Muscle layer of duodenum (tissue), 2 donors: ENCODE measurements at regions not wholly inside any gene's neighbourhood (a gene's known extent, or its start where the extent isn't known, plus 50 kb on each side); places are given as distances from the start of the nearest gene placed in this dataset.
A peak's percentile ranks its signal among the peaks of the same experiment; 100 is the strongest.

ENCODE experiments used
- H3K27ac ChIP-seq: one replicate; pipeline ENCODE4 v1.7.0; 2013; ENCODE audit warnings: mild to moderate bottlenecking, low read length
- H3K27me3 ChIP-seq: one replicate; pipeline ENCODE4 v1.7.0; 2013; ENCODE audit warnings: low read depth, mild to moderate bottlenecking, control low read depth, low read length
- H3K36me3 ChIP-seq, 2 donors: one replicate each; pipeline ENCODE4 v1.7.0; 2013; ENCODE audit warnings: low read length in 2 of 2, control low read depth in 1 of 2, mild to moderate bottlenecking in 1 of 2; ENCODE audit not compliant: insufficient read depth in 2 of 2, control insufficient read depth in 1 of 2
- H3K4me1 ChIP-seq, 2 donors: one replicate each; pipeline ENCODE4 v1.7.0; 2013; ENCODE audit warnings: low read length in 2 of 2, mild to moderate bottlenecking in 2 of 2, control low read depth in 1 of 2, moderate library complexity in 1 of 2; ENCODE audit not compliant: insufficient read depth in 2 of 2, control insufficient read depth in 1 of 2
- H3K4me3 ChIP-seq, 2 donors: one replicate each; pipeline ENCODE4 v1.7.0; 2013; ENCODE audit warnings: low read length in 2 of 2, low read depth in 1 of 2, mild to moderate bottlenecking in 1 of 2
- H3K9me3 ChIP-seq, 2 donors: one replicate each; pipeline ENCODE4 v1.7.0; 2013; ENCODE audit warnings: low read length in 2 of 2, control low read depth in 1 of 2, mild to moderate bottlenecking in 1 of 2; ENCODE audit not compliant: control insufficient read depth in 1 of 2
- donor health status: healthy.

GRCh38 chr11:106390078-106390477 is 312.6 kb downstream of the AASDHPPT start:
- Histone ChIP-seq H3K4me3 (no peak overlapping the region), H3K36me3 (no peaks in the 10 kb centered on the region), H3K27ac (no peak overlapping the region), H3K27me3 (no peaks in the 10 kb centered on the region), H3K4me1 (no peaks in the 10 kb centered on the region), H3K9me3 (no peaks in the 10 kb centered on the region)

DNA sequence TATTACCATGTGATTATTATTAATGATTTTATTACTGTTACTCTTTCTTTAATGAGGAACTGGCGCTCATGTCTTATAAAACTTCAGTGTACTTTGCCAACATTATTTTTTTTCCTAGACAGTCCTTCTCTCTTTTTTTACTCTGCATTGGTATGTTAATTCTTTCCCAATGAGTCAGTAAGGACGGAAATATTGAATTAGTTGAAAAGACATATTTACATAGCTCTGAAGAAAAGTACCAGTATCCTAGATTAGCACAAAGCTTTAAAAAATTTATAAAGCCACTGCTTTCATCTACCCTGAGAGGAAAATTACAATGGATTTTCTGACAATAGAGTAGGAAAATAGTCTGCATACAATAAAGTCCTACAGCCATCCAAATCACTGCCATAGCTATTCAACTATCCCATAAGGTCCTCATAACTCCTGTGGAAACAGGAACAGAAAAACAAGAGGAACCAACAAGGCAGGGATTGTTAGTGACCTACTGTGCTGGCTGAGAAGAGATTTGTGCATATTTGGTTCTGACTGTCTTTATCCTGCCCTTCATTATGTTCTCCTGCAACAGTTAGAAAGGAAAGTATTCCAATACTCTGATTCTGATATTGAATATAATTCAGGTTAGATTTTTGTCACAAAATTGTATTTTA is 314.4 kb downstream of the AASDHPPT start:
- no peaks in the 10 kb centered on the region for H3K4me1 ChIP-seq
- H3K9me3 ChIP-seq = no peaks in the 10 kb centered on the region
- no peak overlapping the region for H3K4me3 ChIP-seq
- no peaks in the 10 kb centered on the region for H3K27me3 ChIP-seq
- H3K36me3 ChIP-seq = no peaks in the 10 kb centered on the region
- H3K27ac ChIP-seq = no peak overlapping the region

DNA sequence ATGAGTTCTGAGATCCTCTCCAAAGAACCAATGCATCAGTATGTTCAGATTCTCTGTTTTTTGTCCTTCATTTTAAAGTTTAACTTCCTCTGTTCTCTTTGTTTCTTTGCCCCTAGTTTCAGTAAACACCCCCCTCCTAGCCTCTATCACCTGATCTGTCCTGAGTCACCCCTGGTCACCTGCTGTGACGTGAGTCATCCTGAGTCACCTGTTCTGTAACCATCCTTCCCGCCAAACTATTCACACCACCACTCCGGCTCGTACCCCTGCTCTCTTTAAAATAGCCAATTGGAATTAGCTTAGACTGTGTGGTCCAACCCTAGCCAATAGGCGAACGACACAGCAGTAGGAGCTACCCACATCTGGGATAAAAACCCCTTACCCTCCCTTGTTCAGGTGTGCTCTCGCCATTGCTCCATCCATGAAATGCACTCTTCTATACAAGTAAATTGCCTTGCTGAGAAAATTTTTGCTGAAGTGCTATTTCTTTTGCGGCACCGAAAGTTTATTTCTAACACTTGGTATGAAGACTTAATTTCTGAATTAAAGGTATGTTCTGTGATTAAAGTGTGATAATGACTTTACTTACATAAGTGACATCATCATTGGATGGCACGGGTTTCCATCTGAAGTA is 318.4 kb downstream of the AASDHPPT start:
- H3K4me3 ChIP-seq = no peak overlapping the region
- H3K27me3 ChIP-seq = no peaks in the 10 kb centered on the region
- peaks cover 0 to 5% of the 10 kb centered on the region in 2 donors for H3K4me1 ChIP-seq
- no peaks in the 10 kb centered on the region for H3K36me3 ChIP-seq
- no peak overlapping the region for H3K27ac ChIP-seq
- H3K9me3 ChIP-seq = no peaks in the 10 kb centered on the region

GRCh38 chr11:106397787-106398501 is 320.5 kb downstream of the AASDHPPT start:
- no peaks in the 10 kb centered on the region for H3K9me3 ChIP-seq
- peaks cover 0 to 5% of the 10 kb centered on the region in 2 donors for H3K4me1 ChIP-seq
- peak overlapping the region; percentile 42 for H3K27ac ChIP-seq
- no peaks in the 10 kb centered on the region for H3K36me3 ChIP-seq
- no peaks in the 10 kb centered on the region for H3K27me3 ChIP-seq
- no peak overlapping the region for H3K4me3 ChIP-seq

DNA sequence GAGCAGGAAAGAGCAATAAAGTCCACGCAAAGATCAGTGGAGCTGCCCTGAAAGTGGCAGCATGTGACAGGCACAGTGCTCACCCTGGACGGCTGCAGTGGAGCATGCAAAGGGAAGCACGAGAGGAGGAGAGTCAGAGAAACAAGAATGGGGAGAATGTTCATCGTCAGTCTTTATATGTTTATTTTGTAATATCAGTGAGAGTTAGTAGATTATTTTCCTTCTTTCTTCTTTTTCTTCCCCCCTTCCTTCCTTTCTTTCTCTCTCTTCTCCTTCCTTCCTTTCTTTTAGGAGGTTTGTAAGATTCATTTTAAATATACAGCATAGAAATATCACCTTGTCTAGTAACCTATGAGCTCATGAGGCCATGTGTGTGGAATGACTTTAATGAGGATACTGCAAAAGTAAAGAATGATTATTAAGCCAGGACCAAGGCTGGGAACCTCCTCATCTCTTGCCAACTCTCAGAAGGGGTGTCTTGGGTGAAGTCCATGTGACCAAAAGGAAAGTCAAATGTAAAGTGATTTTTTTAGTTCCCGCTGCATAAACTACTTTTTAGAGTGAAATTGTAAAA is 321.1 kb downstream of the AASDHPPT start:
- Histone ChIP-seq H3K4me1 (peaks cover 0 to 5% of the 10 kb centered on the region in 2 donors), H3K27me3 (no peaks in the 10 kb centered on the region), H3K4me3 (no peak overlapping the region), H3K9me3 (no peaks in the 10 kb centered on the region), H3K36me3 (no peaks in the 10 kb centered on the region), H3K27ac (peak overlapping the region; percentile 42)

DNA sequence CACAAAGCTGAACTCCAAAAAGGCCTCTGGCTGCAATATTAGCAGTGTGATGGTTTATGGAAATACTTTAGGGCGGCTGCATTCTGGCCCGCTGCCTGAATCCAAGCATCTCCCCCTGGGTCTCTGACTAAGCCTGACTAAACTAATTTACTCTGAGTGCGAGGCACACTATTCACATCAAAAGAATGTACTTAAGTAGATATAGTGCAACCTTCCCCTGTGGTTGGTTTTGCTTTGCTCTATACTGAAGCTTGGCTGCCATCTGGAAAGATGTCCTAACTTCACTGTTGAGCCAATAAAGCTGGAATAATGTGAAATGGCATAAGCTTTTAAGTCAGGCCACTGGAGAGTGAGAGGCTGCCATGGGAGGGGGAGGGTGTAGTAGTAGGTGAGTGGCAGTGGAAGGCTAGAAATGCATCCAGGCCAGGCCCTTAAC is 321.6 kb downstream of the AASDHPPT start:
- H3K27ac ChIP-seq = no peak overlapping the region
- no peak overlapping the region for H3K4me3 ChIP-seq
- H3K36me3 ChIP-seq = no peaks in the 10 kb centered on the region
- peaks cover 0 to 5% of the 10 kb centered on the region in 2 donors for H3K4me1 ChIP-seq
- no peaks in the 10 kb centered on the region for H3K27me3 ChIP-seq
- no peaks in the 10 kb centered on the region for H3K9me3 ChIP-seq

GRCh38 chr11:106399624-106400023 is 322.2 kb downstream of the AASDHPPT start:
- Histone ChIP-seq H3K27me3 (no peaks in the 10 kb centered on the region), H3K9me3 (no peaks in the 10 kb centered on the region), H3K4me3 (no peak overlapping the region), H3K27ac (no peak overlapping the region), H3K36me3 (no peaks in the 10 kb centered on the region), H3K4me1 (peaks cover 0 to 5% of the 10 kb centered on the region in 2 donors)

- Histone ChIP-seq H3K27me3 (no peaks in the 10 kb centered on the region), H3K36me3 (no peaks in the 10 kb centered on the region), H3K9me3 (no peaks in the 10 kb centered on the region), H3K4me3 (no peak overlapping the region), H3K4me1 (peaks cover 0 to 5% of the 10 kb centered on the region in 2 donors), H3K27ac (no peak overlapping the region)
Observed at GRCh38 chr11:106400949-106401570, 323.6 kb downstream of the AASDHPPT start.

- Histone ChIP-seq H3K27me3 (no peaks in the 10 kb centered on the region), H3K4me3 (no peak overlapping the region), H3K4me1 (no peaks in the 10 kb centered on the region), H3K36me3 (no peaks in the 10 kb centered on the region), H3K27ac (no peak overlapping the region), H3K9me3 (no peaks in the 10 kb centered on the region)
Observed at GRCh38 chr11:106403751-106404150, 326.3 kb downstream of the AASDHPPT start.

DNA sequence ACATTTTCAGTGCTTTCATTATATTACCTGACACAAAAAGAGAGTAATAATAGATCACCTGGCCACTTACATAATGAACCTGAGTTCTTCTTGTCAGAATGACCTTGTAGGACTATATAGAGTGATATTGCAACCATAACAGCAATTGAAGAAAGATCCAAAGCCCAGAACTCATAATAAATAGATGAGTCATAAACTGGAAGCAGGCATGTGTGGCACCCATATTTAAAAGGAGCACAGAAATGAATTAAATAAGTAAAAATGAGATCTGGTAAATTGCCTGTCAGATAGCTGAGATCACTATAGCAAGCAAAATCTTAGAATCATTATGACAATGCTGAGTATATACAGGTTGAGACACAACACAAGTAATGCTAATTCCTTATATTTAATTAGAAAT is 331.8 kb downstream of the AASDHPPT start:
- no peaks in the 10 kb centered on the region for H3K4me1 ChIP-seq

DNA sequence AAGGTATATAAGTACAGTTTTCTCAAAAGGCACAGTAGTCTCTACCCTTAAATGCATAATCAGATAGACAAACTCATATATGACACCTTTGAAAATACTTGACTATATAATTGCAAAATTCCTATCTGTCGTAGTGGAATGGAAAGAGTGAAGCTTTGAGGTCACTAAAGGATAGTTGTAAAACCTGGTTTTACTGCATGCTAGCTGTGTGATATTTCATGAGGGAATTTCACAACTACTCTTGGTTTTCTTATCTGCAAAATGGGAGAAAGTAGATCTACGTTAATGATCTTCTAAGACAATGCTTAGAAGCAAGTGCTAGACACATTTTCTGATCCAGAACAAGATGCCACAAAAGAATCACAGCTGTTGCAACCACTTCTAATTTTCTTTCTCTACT is 332.2 kb downstream of the AASDHPPT start:
- no peaks in the 10 kb centered on the region for H3K27me3 ChIP-seq
- no peak overlapping the region for H3K27ac ChIP-seq
- no peaks in the 10 kb centered on the region for H3K36me3 ChIP-seq

More for the DNA sequence above, 331.8 kb downstream of the AASDHPPT start:
- H3K9me3 ChIP-seq = no peaks in the 10 kb centered on the region
- no peaks in the 10 kb centered on the region for H3K36me3 ChIP-seq
- H3K27me3 ChIP-seq = no peaks in the 10 kb centered on the region
- no peak overlapping the region for H3K4me3 ChIP-seq
- no peak overlapping the region for H3K27ac ChIP-seq

More for the DNA sequence above, 332.2 kb downstream of the AASDHPPT start:
- Histone ChIP-seq H3K4me3 (no peak overlapping the region), H3K4me1 (no peaks in the 10 kb centered on the region), H3K9me3 (no peaks in the 10 kb centered on the region)
